ENCODE measurements at regions not wholly inside any gene's neighbourhood (a gene's known extent, or its start where the extent isn't known, plus 50 kb on each side); places are given as distances from the start of the nearest gene placed in this dataset.
A peak's percentile ranks its signal among the peaks of the same experiment; 100 is the strongest.

GRCh38 chr6:6784514-6785162, 196.1 kb downstream of the LY86 start:
- no peak for DNase-seq

DNA sequence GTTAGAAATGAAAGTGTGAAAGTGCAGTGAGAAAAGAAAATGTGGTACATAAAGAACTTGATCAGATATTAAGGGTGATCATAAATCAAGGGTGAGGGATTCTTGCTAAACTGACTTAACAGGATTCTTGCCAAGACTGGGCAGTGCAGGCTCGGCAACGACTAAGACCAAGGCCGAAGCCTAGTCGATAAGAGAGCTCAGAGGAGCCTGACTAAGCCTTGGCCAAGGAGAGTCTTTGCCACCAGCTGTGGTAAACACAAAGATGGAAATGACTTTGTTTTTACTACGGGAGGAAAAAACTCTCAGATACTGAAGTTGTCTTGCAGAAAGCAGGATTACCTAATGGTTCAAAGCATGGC, 196.6 kb downstream of the LY86 start:
- no peak for DNase-seq

DNA sequence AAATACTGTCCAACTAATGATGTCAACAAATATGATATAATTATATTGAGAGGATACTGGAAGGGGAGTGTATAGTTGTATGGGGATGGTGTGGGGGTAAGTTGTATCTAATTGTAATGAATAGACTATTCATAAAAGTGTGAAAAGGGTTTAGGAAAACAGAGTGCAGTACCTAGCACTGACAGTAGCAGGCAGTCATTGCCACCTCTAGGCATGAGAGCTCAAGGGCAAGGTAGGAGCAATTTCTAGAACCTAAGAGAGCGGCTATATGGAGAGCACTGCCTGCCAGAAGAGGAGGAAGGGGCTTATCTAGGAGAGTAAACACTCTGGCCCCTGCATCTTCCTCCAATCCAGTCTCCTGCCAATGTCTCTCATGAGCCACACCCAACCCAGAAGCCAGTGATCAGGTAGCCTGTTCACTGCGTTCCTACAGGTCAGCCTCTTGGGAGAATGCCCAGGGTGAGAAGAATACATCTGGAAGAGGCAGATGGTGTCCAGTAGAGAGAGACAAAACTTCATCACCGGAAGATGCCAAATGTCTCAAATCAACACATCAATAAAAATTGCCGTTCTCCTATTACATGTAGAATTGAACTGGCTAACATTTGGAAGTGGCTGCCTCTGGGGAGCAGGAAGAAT, 200.0 kb downstream of the LY86 start:
- DNase-seq, result no peak

- no peak for DNase-seq
Observed at GRCh38 chr6:6790393-6790792, 201.9 kb downstream of the LY86 start.

DNA sequence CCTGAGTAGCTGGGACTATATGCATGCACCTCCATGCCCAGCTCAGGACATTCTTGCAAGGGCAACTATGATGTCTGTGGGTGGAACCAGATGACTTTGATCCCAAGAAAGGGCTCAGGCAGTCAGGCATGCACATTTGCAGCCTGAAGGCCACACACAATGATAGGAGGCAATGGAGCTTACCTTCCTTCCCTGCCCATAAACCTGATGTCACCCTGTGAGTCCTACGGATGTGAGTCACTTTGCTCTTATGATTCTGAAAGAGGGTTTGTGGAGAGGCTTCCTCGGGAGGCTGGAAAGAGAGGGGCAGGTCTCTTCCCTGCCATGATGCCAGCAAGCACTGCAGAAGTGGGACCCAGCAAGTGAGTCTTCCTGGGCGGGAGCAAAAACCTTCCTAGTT, 202.4 kb downstream of the LY86 start:
- DNase-seq, result no peak

DNA sequence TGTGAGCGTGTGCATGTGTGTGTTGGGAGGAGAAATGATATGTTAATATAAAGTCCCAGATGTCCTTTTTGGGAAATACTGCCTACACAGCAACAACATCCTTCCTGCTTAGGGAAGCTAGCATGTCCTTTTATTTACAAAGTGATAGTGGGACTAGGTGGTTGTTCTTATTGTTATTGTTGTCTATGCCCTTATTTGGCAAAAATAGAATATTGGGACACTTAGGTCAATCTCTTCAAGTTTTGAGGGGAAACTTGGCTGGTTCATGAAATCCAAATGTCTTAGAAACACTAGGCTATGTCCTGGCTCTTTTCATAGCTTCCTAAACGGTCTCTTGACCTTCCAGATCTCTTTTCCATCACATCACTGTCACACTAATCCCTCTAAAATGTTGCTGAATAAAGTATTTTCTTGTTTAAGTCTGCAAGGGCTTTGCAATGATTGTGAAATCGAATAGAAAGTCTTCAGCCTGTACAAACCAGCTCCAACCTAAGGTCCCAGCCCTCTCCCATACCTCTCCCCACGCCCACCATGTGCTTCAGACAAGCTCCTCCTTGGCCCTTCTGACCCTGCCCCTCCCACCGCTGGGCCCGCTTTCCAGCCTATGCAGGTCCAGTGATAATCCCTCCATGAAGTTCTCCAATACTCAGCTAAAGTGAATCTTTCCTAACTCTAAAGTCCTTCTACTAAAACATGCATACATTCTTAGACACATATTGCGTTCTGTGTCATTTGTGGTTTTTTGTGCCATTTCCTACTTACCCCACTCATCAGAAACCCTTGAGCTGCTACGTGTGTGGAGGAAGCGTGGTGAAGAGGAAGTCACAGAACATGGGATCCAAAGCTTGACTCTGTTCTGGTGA, 205.1 kb downstream of the LY86 start:
- no peak for DNase-seq

- no peak for DNase-seq
Observed at GRCh38 chr6:6795393-6795792, 206.9 kb downstream of the LY86 start.

DNA sequence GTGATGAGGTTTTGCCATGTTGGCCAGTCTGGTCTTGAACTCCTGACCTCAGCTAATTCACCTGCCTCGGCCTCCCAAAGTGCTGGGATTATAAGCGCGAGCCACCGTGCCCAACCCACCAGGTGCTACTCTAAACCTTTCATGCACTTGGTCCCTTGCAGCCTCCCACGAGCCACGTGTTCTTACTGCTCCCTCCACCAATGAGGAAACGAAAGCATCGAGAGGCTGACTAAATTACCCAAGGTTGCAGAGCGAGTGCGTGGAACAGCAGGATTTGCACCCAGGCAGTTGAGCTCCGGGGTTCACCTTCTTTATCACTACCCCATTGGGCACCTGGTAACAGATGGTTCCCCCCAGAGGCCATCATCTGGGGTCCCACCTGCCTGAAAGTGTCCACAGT, 208.3 kb downstream of the LY86 start:
- DNase-seq, result no peak

GRCh38 chr6:6798448-6798860, 209.9 kb downstream of the LY86 start:
- no peak for DNase-seq

DNA sequence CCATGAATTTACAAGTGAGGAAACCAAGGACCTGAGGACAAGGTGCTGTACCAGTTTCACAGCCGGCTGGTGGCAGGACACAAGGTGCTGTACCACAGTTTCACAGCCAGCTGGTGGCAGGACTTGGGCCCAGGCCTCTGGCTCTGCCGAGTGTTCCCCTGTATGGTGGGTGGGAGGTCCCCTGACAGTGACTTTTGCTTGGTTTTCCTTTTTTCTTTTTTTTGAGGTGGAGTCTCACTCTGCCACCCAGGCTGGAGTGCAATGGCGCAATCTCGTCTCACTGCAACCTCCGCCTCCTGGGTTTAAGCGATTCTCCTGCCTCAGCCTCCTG, 212.4 kb downstream of the LY86 start:
- no peak for DNase-seq

- no peak for DNase-seq
Observed at GRCh38 chr6:6801635-6802218, 213.2 kb downstream of the LY86 start.

DNA sequence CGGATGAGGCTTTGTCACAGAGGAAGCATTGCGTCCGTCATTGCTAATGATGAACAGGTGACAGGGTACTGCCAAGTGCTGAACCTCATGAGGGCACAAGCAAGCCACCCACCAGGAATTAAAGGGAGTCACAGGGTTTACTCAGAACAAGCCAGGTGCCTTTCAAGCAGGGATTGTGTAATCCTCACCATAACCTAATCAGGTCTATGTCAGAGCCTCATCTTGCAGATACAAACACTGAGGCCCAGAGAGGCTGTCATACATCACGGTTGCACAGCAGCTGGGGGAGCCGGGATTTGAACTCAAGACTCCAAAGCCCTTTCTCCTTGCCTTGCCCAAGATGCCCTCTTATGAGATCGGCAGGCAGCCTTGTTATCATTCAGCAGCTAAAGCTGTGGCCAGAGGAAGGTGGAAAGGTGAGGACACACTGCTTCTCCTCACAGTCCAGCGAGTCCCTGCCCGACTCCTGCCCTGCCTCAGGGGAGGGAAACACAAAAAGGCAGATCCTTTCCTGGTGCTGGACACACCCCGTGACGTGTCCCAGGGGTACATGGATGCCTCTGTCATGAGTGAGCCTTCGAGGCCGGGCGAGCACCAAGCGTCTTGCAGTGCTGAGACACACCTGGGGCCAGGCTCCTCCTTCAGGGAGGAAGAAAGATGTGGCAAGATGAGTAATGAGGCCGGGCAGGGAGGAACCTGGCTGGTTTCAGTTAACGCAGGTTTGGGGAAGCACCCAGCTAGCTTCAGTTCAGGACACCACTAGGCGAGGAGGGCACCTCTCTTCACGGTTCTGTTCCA, 214.9 kb downstream of the LY86 start:
- no peak for DNase-seq

DNA sequence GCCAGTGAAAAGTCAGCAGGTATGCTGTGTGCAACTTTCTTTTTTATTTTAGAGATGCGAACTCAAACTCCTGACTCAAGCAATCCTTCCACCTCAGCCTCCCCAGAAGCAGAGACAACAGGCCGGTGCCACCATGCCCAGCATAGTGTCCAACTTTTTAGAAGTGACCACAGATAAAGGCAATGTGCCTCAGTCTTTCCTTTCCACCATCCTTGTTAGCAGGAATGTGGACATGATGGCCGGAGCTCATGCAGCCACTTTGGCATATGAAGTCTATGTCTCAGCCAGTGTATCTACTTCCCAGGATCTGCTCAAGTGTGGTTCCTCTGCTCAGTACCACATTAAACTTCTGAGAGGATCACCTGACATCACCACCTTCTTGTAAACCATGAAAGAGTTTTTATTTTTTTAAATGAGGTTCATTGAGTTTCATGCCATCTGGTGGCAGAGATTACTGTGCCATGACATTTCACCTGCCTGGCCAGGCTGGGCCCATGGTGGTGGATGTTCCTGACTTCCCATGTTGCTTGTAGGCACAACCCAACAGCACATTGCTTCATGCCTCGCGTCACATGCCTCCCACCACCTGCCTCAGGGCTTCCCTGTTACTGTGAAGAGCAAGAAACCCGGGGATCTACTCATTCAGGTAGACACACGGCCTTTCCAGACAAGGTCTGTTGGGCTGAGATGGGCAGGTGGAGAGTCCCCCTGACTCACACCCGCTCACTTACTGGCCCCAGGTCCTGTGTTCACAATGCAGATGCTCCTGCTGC, 216.5 kb downstream of the LY86 start:
- no peak for DNase-seq

GRCh38 chr6:6806844-6807518, 218.5 kb downstream of the LY86 start:
- DNase-seq, result no peak

- no peak for DNase-seq
Observed at GRCh38 chr6:6808343-6808742, 219.8 kb downstream of the LY86 start.

GRCh38 chr6:6808915-6809314, 220.4 kb downstream of the LY86 start:
- DNase-seq, result no peak

GRCh38 chr6:6810727-6811126, 222.2 kb downstream of the LY86 start:
- DNase-seq, result no peak

DNA sequence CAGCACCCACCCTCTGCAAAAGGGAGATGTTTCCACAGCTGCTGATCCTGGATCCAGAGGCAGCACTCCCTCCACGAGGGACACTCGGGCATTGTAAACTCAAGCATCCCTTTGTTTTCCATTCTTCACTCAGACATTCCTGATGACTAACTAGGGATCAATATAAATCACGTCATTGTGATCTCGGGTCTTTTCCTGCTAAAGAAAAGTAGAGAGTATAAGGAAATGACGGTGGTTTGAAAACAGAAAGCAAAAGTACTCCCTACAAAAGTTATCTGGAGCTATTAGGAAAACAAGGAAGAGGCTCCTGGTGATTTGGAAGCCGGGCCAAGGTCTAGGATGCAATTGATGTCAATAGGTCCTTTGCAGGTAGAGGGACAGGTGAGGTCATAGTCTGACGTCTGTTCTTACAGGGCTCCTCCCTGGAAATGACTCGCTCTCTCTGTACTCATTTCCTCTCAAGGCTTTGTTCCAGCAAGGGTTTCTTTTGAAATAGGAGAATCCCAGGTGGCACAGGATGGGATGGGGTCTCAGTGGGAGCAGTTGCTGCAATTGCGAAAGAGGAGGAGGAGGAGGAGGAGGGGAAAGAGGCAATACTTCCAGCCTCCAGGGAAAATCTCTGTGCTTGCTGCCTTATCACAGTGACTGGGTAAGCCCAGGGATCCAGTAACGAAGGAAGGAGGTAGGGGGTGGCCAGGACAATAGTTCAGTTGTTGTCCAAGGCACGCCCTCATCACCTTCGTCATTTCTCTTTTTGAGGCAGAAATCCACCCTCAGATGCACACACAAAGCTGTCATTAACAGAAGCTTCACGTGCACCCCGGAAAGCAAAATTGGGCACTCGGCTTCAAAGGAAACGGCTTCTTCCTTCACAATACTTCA, 222.8 kb downstream of the LY86 start:
- peak; percentile 22 for DNase-seq

DNA sequence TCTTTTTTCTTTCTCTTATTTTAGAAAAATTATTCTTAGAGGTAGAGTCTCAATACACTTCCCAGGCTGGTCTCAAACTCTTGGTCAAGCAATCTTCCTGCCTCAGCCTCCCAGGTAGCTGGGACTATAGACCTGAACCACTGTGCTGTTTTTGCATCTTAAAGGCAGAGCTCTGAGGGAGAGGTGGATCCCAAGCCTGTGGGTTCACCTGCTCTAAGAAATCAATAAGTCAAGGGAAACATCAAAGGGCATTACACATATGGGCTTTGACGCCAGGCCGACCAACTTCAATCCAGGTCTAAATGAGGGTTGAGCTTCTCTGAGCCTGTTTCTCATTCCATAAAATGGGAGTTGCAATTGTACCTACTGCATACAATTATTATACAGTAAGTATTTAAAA, 223.9 kb downstream of the LY86 start:
- DNase-seq, result no peak

DNA sequence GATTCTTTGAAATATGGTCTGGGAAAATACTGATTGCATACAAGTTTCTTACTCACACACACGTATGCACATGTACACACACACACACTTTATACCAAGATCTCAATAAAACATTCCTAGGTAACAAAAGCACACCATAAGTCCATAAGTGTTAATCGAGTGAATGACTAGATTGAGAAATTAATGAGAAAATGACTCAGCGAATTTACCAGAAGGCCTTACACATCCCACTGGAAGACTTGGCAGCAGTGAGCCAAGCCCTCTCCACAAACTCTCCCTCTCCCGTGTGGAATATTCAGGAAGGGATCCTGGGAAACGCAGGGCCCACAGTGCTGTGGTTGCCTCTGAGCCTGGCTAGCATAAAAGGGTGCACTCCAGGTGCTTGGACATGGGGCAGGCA, 227.2 kb downstream of the LY86 start:
- no peak for DNase-seq

- DNase-seq, result no peak
Observed at GRCh38 chr6:6816716-6817115, 228.2 kb downstream of the LY86 start.
